GM21447 (cell line): ENCODE measurements at regions not wholly inside any gene's neighbourhood (a gene's known extent, or its start where the extent isn't known, plus 50 kb on each side); places are given as distances from the start of the nearest gene placed in this dataset.

Experiments used
- ATAC-seq: cut with Tn5 transposase; IDR thresholded peaks from one replicate; pipeline ENCODE4 v1.9.1; 2021; ENCODE audit not compliant: unreplicated experiment

DNA sequence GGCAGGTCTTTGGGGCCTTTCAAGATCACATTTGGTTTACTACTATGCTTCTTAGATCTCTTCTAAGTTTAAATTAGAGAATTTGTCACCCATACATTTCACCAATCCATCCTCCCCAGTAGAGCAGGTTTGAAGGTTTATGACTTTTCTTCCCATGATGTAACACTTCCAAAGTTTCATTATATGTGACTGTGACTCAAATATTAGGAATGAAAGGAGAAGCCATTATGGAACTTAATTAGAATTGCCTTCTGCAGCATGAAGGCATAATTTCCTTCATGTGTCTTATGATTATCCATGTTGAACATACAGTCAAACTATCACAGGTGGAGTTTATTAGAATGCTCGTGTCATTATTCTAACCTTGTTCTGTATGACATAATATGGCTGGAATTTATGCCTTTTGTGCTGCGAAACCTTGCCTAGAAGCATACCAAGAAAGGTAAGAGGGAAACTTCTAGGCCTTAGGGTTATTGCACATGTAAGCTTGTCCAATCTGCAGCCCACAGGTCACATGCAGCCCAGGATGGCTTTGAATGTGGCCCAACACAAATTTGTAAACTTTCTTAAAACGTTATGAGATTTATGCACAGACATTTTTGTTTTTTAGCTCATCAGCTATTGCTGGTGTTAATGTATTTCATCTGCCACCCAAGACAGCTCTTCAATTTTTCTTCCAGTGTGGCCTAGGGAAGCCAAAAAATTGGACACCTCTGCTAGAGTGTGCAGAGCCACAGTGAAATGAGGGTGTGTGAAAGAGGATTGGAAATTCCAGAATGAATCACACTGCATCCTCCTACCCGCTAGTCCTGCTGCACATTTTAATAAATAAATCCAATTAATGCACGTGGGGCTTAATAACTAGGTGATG is 133.6 kb downstream of the TMEM26 start:
- no peak for ATAC-seq

DNA sequence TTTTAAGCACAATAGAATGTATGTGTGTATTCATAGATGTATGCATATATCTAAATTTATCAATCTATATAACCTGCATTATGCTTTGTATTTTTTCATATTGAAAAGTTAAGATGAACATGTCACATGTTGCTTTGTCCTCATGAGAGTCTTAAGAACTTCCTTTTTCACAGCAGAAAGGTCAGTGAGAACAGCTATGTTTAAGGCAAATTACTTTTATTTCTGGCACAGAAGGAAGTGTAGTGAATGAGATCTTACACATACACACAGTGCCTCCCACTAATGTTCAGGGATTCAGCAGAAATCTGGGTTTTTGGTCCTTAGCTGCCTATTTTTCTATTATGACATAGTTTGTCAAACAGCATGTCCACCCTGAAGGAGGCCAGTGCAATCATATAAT is 134.8 kb downstream of the TMEM26 start:
- no peak for ATAC-seq

DNA sequence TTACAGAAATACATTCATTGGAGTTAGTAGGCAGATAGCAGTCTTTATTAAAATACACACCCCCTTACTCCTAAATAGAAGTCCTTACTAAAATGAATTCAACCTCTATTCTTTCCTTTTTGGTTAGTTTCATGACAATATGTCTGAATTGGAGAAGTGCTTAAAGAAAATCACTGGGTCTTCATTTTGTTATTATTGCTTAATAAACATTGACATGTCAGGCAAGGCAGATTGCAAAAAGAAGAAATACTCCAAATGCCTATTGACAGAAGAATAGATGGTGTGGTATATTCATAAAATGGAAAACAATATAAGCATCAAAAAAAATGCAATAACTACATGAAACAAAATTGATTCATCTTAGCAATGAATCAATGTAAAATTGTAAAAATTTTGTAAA is 135.5 kb downstream of the TMEM26 start:
- no peak for ATAC-seq

DNA sequence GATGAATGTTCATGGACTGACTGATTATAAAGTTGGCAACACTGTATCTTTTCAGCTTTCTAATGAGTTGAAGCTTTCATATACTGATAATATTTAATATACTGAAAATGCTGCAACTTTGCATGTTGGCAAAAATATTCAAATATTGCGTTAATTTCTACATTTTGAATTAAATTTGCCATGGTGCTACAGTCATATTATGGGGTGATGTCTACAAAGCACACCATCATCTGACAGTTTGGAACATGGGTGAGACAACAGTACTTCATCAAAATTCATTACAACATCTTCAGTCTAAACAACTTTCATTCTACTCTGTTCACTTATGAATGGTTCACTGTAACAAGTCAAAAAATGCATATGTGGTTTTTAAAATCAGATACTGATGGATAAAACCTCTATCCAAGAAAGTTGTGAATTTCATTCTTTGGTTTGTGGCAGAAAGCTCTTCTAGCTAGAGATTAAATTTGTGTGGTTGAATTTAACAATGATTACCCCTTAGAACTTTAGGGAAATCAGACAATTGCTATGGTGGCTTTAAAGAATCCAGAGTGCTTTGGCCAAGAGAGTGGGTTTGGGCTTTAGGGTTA is 136.4 kb downstream of the TMEM26 start:
- ATAC-seq: no peak

DNA sequence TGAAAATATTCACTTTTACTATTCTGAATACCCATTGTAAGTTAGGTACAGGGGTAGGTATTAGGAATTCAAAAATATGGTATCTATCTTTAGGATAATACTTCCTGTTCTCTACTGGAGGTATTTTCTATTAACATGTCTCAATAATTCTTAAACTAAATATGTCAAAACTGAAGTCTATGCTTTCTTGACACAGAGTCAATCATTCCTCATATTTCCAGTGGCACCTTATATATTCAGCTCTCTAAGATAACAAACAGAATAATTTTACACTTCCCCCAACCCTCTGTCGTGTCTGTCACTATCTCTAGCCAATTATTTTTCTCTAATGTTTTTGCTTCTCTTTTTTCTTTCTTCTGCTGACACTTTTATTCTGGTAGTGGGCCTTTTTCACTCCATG is 138.9 kb downstream of the TMEM26 start:
- ATAC-seq: no peak

DNA sequence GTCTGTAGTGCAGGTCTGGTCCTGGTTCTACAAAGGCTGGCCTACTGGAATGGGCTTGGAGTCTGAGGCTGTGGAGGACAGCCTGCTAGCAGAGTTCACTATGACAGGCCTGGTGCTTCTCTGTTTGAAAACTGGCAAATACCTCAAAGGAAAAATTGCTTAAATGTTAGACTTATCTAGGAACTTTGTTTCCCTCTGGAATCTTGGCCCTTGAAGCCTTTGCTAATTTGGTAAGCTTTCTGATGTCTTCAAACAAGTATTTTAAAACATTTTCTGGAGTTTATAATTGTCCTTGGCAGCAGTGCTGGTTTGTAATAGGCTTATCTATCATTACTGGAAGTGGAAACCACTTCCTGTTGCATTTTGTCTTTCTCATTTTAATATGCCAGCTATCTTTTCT is 139.7 kb downstream of the TMEM26 start:
- ATAC-seq: no peak

DNA sequence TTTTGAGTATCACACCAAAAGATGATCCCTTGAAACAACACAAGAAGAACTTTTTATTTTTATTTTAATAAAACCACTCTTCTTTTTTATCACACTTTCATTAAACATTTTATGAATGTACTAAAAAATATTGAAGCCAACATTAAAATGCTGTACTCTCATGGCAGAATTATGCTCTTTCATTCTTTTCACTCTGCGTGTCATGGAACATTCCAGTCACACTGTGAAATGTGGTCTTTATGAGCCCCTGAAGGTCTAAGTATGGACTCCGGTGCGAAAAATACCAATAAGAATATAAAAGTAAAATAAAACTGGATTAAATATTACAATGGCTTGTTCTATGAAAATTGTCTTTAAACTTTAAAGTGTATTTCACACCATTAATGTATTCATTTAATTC is 148.4 kb downstream of the TMEM26 start:
- ATAC-seq: no peak

DNA sequence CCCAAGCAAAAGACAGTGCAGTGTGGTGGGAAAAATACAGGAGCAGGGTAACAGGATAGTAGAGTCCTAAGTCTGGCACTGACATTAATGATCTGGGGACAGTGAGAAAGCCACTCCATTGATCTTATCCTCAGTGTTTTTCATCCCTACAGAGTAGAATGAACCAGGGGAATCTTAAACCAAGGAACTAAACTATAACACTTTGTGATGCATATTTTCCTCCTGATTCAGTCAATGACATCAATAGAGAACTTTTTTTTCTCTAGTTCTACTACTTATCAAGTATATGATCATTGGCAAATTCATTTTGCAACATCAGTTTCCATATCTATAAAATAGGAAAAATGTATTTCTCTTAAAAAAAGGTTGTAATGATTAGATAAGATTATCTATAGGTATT is 151.1 kb downstream of the TMEM26 start:
- ATAC-seq: no peak

DNA sequence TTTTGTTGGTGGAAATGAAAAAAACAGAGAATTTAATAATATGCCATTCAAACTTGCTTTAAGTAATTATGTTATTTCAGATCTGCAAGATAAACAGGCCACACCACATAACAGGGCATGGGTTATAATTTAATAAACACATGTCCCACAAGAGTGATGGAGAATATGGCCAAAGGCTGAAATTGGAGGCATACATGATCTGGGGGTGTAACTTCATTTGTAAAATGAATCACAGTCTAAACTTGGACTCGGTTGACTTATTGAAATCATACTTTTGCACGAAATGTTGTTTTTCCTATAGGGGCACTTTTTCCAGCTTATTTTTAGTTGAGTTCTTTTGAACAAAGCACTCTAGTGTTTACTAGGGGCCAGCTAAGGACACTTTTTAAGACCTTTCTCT is 151.6 kb downstream of the TMEM26 start:
- ATAC-seq: no peak

DNA sequence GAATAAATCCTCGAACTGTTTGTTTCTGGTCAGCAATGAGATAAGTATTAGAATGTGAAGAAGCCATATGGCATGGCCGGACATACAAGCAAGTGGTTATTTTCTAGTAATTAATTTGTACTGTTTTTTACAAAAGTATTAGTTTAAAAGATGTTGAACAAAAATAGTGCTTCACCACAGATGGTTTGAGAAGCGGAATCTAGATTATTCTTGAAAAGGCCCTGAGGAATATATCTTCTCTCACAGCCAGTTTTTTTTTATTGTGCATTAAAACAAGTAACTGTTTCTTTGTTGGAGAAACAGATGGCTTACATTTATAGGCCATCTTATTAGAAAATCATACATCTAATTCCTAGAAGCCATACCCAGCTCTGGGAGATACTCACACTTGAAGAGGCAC is 153.3 kb downstream of the TMEM26 start:
- no peak for ATAC-seq

DNA sequence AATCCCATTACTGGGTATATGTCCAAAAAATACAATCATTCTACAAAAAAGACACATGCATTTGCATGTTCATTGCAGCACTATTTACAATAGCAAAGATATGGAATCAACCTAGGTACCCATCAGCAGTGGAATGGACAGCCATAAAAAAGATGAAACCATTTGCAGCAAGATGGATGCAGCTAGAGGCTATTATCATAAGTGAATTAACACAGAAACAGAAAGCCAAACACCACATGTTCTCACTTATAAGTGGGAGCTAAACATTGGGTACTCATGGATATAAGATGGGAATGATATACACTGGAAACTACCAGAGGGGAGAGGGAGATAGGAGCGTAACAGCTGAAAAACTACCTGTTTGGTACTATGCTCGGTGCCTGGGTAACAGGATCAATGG is 154.0 kb downstream of the TMEM26 start:
- ATAC-seq: no peak

DNA sequence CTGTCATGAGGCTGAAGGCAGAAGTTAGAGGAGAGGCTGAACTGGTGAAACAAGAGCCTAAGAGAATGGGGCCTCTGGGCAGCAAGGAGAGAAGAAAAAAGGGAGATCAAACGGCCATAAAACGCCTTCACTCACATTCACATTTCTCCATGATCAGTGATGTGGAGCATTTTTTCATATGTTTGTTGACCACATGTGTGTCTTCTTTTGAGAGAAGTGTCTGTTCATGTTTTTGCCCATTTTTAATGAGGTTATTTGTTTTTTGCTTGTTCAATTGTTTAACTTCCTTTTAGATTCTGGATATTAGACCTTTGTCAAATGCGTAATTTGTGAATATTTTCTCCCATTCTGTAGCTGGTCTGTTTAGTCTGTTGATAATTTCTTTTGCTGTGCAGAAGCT is 155.0 kb downstream of the TMEM26 start:
- no peak for ATAC-seq

DNA sequence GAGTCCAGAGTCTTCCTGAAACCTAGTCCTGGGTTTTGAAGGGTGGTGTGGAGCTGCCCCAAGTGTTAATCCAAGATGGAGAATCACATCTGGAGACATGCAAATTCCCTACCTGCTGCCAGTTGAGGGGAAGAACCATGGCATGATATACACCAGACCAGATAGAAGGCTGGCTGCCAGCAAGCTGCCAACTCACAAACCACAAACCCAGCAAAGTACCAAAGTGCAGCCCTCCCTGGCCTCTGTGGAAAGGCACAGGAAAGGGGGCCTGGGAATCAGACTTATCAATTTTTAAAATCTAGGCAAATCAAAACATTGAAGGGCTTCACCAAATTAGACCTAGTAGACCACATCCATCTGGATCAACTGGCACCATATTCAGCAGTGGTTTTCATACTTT is 157.0 kb downstream of the TMEM26 start:
- ATAC-seq: no peak

DNA sequence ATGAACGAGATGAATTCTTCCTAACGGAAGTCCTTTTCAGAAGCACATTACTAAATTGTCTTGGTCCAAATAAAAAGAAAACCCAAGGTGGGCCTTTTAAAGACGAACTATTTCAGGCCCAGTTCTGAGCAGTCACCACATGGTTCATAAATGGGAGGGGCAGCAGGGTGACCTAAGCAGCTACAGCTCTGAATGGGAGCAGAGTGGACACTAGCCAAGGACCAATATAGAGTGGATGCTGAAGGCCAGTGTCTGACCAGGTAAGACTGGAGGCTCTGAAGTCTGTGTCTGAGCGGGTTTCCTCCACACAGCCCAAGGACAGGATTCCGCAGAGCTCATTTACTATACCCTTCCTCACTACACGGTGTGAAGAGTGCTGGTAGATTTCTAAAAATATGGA is 159.1 kb downstream of the TMEM26 start:
- ATAC-seq: no peak

DNA sequence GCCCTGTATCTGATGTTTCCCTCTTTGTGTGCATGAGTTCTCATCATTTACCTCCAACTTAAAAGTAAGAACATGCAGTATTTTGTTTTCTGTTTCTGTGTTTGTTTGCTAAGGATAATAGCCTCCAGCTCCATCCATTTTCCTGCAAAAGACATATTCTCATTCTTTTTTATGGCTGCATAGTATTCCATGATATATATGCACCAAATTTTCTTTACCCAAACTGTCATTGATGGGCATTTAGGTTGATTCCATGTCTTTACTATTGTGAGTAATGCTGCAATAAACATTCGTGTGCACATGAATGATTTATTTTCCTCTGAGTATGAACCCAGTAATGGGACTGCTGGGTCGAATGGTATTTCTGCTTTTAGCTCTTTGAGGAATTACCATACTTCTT is 163.4 kb downstream of the TMEM26 start:
- no peak for ATAC-seq

DNA sequence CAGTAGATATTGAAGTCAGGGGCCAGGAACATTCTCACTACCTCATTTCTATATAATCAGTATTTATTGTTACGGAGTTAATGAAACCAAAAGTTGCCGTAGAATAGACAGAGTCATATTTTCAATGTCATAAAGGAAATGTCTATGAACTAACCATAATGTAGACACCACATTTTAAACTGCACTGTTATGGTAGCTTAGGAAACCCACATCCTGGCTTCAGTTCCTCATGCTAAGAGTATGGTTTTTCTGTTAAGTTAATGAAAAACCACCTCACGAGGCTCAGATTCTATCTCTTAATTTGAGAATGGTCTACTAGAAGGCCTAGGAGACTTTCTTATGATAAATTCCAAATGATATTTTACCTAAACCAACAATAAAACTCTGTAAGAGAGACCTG is 166.5 kb downstream of the TMEM26 start:
- ATAC-seq: peak; percentile 100

DNA sequence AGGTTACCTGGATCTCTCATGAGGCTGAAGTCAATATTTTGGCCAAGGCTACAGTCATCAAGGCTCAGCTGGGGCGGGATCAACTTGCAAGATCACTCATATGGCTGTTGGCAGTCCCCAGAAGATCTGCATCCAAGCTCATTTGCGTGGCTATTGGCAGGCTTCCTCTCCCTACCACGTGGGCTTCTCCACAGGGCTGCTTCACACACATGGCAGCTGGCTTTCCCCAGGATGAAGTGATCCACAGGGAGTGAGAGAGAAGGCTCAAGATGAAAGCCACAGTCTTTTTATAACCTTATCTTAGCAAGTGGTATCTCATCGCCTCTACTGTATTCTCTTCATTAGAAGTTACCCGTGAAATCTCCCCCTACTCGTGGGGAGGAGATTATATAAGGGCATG is 167.4 kb downstream of the TMEM26 start:
- no peak for ATAC-seq

DNA sequence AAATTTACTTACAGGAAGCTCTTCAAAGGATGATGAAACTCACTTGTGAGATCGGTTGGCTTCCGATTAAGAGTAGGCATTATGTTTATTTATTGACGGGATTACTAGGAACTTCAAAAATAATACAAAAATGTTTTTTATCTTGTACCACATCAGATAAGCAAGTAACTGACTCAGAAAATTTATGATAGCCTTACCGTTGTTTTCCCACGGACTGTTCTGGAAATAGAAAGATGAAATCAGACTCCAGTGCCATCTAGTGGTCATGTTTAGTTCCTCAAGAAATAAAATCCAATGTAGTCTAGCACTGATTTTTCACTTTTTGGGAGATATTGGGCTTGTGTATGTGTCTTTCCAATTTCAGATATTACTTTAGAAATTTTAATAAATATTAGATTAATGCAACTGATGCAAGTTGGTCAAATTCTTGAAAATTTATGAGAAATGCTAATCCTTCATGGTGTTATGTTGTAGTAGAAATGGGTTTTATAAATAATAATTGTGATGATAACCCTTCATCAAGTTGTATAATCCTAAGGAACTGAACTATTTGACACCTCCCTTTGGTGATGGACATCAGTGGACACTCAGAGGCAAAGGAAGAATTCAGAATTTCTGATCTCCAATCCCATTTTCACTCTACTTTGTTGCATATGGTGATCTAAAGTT is 168.8 kb downstream of the TMEM26 start:
- no peak for ATAC-seq

DNA sequence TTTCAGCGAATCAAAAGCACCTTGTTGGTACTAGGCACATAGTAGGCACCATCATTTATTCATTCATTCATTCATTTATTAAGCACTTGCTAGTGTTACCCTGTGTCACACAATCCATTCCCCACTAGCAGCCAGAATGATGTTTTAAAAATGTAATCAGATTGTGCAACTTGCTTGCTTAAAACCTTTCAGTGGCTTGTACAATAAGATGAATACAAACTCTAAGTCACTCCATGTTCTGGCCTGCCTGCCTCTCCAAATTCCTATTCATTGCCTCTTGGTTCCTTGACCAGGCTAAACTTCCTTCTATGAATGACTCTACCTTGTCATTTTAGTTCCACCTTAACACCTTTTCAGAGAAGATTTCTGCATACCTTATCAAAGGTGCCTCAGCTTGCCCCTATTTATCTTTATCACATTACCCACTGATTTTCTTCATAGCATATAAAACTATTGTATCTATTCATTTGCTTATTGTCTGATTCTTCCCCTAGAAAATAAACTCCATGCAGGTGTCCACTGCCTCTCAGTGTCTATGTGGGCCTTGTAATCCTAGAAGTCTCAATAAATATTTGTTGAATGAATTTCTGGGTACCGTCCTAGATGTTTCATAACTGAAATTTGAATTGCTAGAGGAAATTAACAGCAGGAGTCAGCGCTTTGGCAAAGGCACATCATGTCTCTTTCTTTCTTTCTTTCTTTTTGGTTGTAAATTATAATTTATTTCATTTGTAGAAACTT is 169.5 kb downstream of the TMEM26 start:
- ATAC-seq: no peak

DNA sequence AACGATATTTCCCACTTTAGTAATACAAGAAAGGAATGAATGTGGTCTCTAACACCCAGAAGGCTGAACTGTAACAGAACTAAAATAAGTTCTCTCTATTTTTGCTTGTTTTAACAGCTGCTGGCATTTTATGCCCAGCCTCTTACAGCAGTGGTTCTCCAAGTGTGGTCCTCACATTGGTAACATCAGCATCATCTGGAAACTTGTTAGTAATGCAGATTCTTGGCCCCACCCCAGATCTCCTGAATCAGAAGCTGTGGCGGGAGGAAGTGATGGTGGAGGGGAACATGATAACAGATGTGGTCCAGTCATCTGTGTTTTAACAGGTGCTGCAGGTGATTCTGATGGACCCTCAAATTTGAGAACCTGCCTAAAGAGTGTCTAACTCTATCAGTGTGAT is 170.1 kb downstream of the TMEM26 start:
- ATAC-seq: no peak

DNA sequence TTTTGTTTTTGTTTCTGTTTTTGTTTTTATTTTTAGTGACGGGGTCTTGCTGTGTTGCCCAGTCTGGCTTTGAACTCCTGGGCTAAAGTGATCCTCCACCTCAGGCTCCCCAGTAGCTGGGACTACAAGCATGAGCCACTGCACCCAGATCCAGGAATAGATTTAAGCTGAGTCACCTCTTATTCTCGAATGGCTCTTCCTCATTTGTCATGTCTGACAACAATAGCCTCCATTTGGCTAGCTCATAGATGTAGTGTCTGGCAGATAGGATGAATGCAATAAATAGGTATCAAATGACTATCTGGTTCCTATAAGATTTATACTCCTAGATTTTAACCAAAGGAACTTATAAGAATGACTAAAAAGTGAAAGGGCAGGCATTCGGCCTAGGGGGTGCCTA is 172.9 kb downstream of the TMEM26 start:
- no peak for ATAC-seq

DNA sequence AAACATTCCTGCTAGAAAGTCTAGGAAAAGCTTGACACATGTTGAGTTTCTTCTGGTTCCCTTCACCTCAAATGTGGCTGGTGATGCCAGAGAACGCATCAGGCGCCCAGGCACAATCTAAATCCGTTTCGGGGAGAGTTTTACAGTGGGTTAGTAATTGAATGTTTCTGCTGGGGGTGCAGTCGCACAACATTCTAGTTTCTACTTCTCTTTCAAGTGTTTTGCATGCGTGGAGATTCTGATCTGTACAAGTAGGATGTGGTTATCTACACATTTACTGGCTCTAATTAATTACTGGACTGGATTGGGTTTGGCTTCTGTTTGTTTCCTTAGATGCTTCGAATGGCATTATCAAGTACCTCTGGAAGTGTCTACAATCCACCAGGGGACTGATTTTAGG is 173.8 kb downstream of the TMEM26 start:
- no peak for ATAC-seq
